PFSK-1 (cell line): ENCODE measurements at regions not wholly inside any gene's neighbourhood (a gene's known extent, or its start where the extent isn't known, plus 50 kb on each side); places are given as distances from the start of the nearest gene placed in this dataset.

ENCODE experiments used
- POLR2AphosphoS5 ChIP-seq: IDR thresholded peaks from 2 replicates; pipeline ENCODE4 v1.6.1; 2012; ENCODE audit warnings: low read depth, mild to moderate bottlenecking, control low read depth, low read length, moderate library complexity
- SIN3A ChIP-seq: IDR thresholded peaks from 2 replicates; pipeline ENCODE4 v1.6.1; 2012; ENCODE audit warnings: mild to moderate bottlenecking, low read length, moderate library complexity, borderline replicate concordance; ENCODE audit not compliant: insufficient read depth

DNA sequence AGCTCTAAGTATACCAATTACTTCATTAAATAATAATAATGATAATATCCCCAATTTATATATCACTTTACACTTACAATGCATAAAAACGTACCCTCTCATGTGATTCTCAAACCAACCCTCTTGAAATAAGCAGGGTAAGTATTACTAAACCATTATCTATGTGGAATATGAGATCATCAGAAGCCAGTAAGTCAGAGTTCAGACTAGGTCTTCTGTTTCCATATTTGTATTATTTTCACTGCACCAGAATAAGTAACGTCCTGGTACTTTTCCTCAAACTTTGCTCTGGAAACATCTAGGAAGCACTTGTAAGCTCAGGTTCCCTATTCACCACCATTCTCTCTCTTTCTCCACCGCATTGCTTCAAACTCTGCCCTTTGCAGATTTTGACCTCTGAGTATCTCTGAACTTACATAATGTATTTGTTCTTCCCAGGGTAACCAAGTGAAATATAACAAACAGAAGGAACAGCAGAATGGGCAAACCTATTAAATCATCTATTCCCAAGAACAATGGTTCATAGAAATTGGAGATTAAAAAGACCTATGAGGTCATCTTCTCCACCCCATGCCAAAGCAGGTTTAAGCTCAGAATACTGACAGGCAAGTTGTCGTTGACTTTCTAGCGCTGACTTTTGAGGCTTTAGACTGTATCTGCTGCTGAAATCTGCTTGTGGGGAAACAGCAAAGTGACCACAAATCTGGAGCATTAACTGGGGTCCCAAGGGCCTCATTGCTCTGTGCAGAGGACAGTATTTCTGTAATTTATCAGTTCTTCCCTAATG is 161.3 kb upstream of the FAR2 start:
- TF ChIP-seq SIN3A: no peak
- no peak for TF ChIP-seq POLR2AphosphoS5
